H1 (cell line): ENCODE measurements at regions not wholly inside any gene's neighbourhood (a gene's known extent, or its start where the extent isn't known, plus 50 kb on each side); places are given as distances from the start of the nearest gene placed in this dataset.
"Not testable (repeated sequence)": the region's sequence is repeated elsewhere in the genome, so short reads cannot be mapped to it uniquely, and the experiment has no call there.

Experiments used
- CTCF ChIA-PET: fragments of 300-600 bp; sonication (Branson Sonifier 250); formaldehyde crosslinking; loops from one replicate; lab custom pipeline; 2021; ENCODE audit not compliant: partially characterized antibody; lab: Charles Lee
- POLR2A ChIA-PET: fragments of 300-600 bp; sonication (Branson Sonifier 250); formaldehyde crosslinking; loops from one replicate; lab custom pipeline; 2021; ENCODE audit warnings: inconsistent platforms; ENCODE audit not compliant: partially characterized antibody; lab: Charles Lee
- DNase-seq, 2 experiments: peaks; one replicate each; pipeline versions ENCODE4 v3.0.0 to v3.0.0-alpha.2; 2010 to 2022; ENCODE audit warnings: low spot score in 2 of 2, low read depth in 1 of 2, mixed read lengths in 1 of 2
- FAIRE-seq: peaks from 2 replicates; lab custom pipeline; 2011; peaks lifted over from hg19 to GRCh38; lab: Jason Lieb, UNC
- H2AFZ ChIP-seq: 2 replicates; pipeline ENCODE4 v1.8.1; 2012; ENCODE audit warnings: low read length, inconsistent platforms
- H2AK5ac ChIP-seq: 2 replicates; pipeline ENCODE4 v1.6.1; 2013; ENCODE audit warnings: low read depth, low read length
- H2BK120ac ChIP-seq: replicated peaks from 2 replicates; pipeline ENCODE3; 2013; ENCODE audit warnings: low read depth, low read length, inconsistent platforms
- H2BK12ac ChIP-seq: 2 replicates; pipeline ENCODE4 v1.6.1; 2013; ENCODE audit warnings: low read depth, low read length
- H2BK15ac ChIP-seq: 2 replicates; pipeline ENCODE4 v1.6.1; 2013; ENCODE audit warnings: low read length
- H2BK20ac ChIP-seq: 2 replicates; pipeline ENCODE4 v1.6.1; 2013; ENCODE audit warnings: low read length
- H2BK5ac ChIP-seq: 2 replicates; pipeline ENCODE4 v1.6.1; 2013; ENCODE audit warnings: low read depth, low read length
- H3K14ac ChIP-seq: 2 replicates; pipeline ENCODE4 v1.6.1; 2013; ENCODE audit warnings: inconsistent platforms; ENCODE audit not compliant: insufficient read length
- H3K18ac ChIP-seq: 2 replicates; pipeline ENCODE4 v1.6.1; 2013; ENCODE audit warnings: low read length; ENCODE audit errors: extremely low read depth
- H3K23ac ChIP-seq: 2 replicates; pipeline ENCODE4 v1.6.1; 2013; ENCODE audit warnings: inconsistent platforms; ENCODE audit not compliant: insufficient read length
- H3K23me2 ChIP-seq: 2 replicates; pipeline ENCODE4 v1.6.1; 2013; ENCODE audit warnings: low read depth, low read length
- H3K27ac ChIP-seq: 2 replicates; pipeline ENCODE4 v1.6.1; 2011; ENCODE audit warnings: low read depth, low read length, inconsistent platforms
- H3K27me3 ChIP-seq, 4 experiments: replicated peaks in 1 of 4; 1 replicate in 1 of 4; 2 replicates in 3 of 4; pipeline versions ENCODE4 v1.6.1 to v1.8.1; 2011 to 2013; ENCODE audit warnings: low read length in 3 of 4, mild to moderate bottlenecking in 3 of 4, inconsistent platforms in 2 of 4, mixed read lengths in 2 of 4, moderate library complexity in 1 of 4; ENCODE audit not compliant: control insufficient read depth in 3 of 4, insufficient read depth in 3 of 4; ENCODE audit errors: extremely low read depth in 1 of 4
- H3K36me3 ChIP-seq, 4 experiments: 2 replicates each; pipeline versions ENCODE4 v1.6.1 to v1.8.1; 2011 to 2013; ENCODE audit warnings: mild to moderate bottlenecking in 4 of 4, low read length in 3 of 4, moderate library complexity in 2 of 4, control low read depth in 1 of 4, inconsistent platforms in 1 of 4; ENCODE audit not compliant: insufficient read depth in 4 of 4, control insufficient read depth in 2 of 4
- H3K4ac ChIP-seq: replicated peaks from 2 replicates; pipeline ENCODE3; 2013; ENCODE audit warnings: low read length, low read depth, mixed read lengths, inconsistent platforms; ENCODE audit not compliant: insufficient read length
- H3K4me1 ChIP-seq, 4 experiments: replicated peaks in 1 of 4; 1 replicate in 1 of 4; 2 replicates in 3 of 4; pipeline versions ENCODE4 v1.6.1 to v1.8.1; 2011 to 2013; ENCODE audit warnings: low read length in 3 of 4, inconsistent platforms in 2 of 4, mixed read lengths in 1 of 4; ENCODE audit not compliant: insufficient read depth in 4 of 4, control insufficient read depth in 3 of 4
- H3K4me2 ChIP-seq, 2 experiments: 2 replicates each; pipeline versions ENCODE4 v1.6.1 to v1.8.1; 2011 to 2013; ENCODE audit warnings: low read depth in 2 of 2, low read length in 2 of 2, control low read depth in 1 of 2, inconsistent platforms in 1 of 2, mild to moderate bottlenecking in 1 of 2; ENCODE audit not compliant: insufficient read depth in 1 of 2
- H3K4me3 ChIP-seq, 4 experiments: fragments of 200-600, 300-600 bp in 1 of 4; sonication (generic), shearing (Covaris generic), sonication (Bioruptor Twin) in 1 of 4; 2 replicates each; pipeline versions ENCODE4 v1.5.1 to v1.8.1; 2011 to 2016; ENCODE audit warnings: low read length in 4 of 4, low read depth in 3 of 4, control low read depth in 2 of 4, inconsistent platforms in 2 of 4, mild to moderate bottlenecking in 2 of 4, mixed read lengths in 1 of 4, moderate library complexity in 1 of 4; ENCODE audit not compliant: insufficient read depth in 2 of 4; ENCODE audit errors: extremely low read depth in 1 of 4
- H3K56ac ChIP-seq: replicated peaks from 2 replicates; pipeline ENCODE3; 2013; ENCODE audit warnings: low read depth, mild to moderate bottlenecking, mixed read lengths, low read length, inconsistent platforms; ENCODE audit not compliant: insufficient read length
- H3K79me1 ChIP-seq: 2 replicates; pipeline ENCODE4 v1.6.1; 2013; ENCODE audit warnings: low read depth, low read length, control low read depth
- H3K79me2 ChIP-seq, 2 experiments: 2 replicates each; pipeline versions ENCODE4 v1.6.1 to v1.8.1; 2012 to 2013; ENCODE audit warnings: low read length in 2 of 2, mild to moderate bottlenecking in 2 of 2, inconsistent platforms in 1 of 2; ENCODE audit not compliant: insufficient read depth in 2 of 2, control insufficient read depth in 1 of 2
- H3K9ac ChIP-seq, 4 experiments: replicated peaks in 1 of 4; 1 replicate in 1 of 4; 2 replicates in 3 of 4; pipeline versions ENCODE4 v1.6.1 to v1.8.1; 2011 to 2013; ENCODE audit warnings: low read depth in 3 of 4, low read length in 3 of 4, control low read depth in 2 of 4, mild to moderate bottlenecking in 2 of 4, moderate library complexity in 2 of 4, inconsistent platforms in 1 of 4; ENCODE audit errors: extremely low read depth in 1 of 4
- H3K9me3 ChIP-seq, 2 experiments: 2 replicates each; pipeline versions ENCODE4 v1.6.1 to v1.8.1; 2012 to 2013; ENCODE audit warnings: mild to moderate bottlenecking in 2 of 2, moderate library complexity in 2 of 2, control low read depth in 1 of 2, inconsistent platforms in 1 of 2, low read depth in 1 of 2, low read length in 1 of 2, mixed read lengths in 1 of 2; ENCODE audit not compliant: insufficient read depth in 2 of 2
- H4K20me1 ChIP-seq, 2 experiments: replicated peaks in 1 of 2; 2 replicates each; pipeline versions ENCODE3 to v1.8.1; 2011 to 2013; ENCODE audit warnings: inconsistent platforms in 2 of 2, low read length in 2 of 2, mild to moderate bottlenecking in 1 of 2; ENCODE audit not compliant: insufficient read depth in 2 of 2, control insufficient read depth in 1 of 2
- H4K5ac ChIP-seq: 2 replicates; pipeline ENCODE4 v1.6.1; 2013; ENCODE audit warnings: low read length, low read depth, mixed read lengths, inconsistent platforms; ENCODE audit not compliant: insufficient read length
- H4K8ac ChIP-seq: 2 replicates; pipeline ENCODE4 v1.8.0; 2013; ENCODE audit warnings: mild to moderate bottlenecking, moderate library complexity, low read length, inconsistent platforms; ENCODE audit not compliant: insufficient read depth; ENCODE audit errors: extremely low read depth
- H4K91ac ChIP-seq: replicated peaks from 2 replicates; pipeline ENCODE3; 2013; ENCODE audit warnings: low read length, mixed read lengths, inconsistent platforms; ENCODE audit not compliant: insufficient read length
- RAD21 ChIP-seq, 2 experiments: IDR thresholded peaks in 1 of 2; conservative IDR thresholded peaks in 1 of 2; 2 replicates each; pipeline ENCODE4 v1.6.1; 2011; ENCODE audit warnings: low read depth in 2 of 2, low read length in 2 of 2, improper control_type of control experiment in 1 of 2, inconsistent platforms in 1 of 2, mild to moderate bottlenecking in 1 of 2, moderate library complexity in 1 of 2
- WGBS, 2 experiments: shearing (Covaris generic) in 1 of 2; methylation state at CpG; one replicate each; pipeline versions ENCODE4 v1.1.6 to v1.1.7; 2013 to 2015; ENCODE audit warnings: low lambda C conversion rate in 2 of 2, mixed read lengths in 2 of 2, inconsistent platforms in 1 of 2, low coverage in 1 of 2, missing lambda C conversion rate in 1 of 2; ENCODE audit not compliant: insufficient replicate concordance in 2 of 2, insufficient coverage in 1 of 2, insufficient read length in 1 of 2; ENCODE audit errors: extremely low coverage in 1 of 2, missing lambda C conversion rate in 1 of 2; 5-methylcytosine and 5-hydroxymethylcytosine counted together
- TF ChIP-seq, protein P1 (sequence below), 3 experiments: IDR thresholded peaks; 1 replicate in 2 of 3; 2 replicates in 1 of 3; pipeline versions ENCODE4 v1.5.1 to v1.6.1; 2011; ENCODE audit warnings: low read length in 3 of 3, mild to moderate bottlenecking in 3 of 3, inconsistent platforms in 2 of 3, low read depth in 1 of 3, moderate library complexity in 1 of 3; ENCODE audit not compliant: insufficient read depth in 1 of 3; ENCODE audit errors: control extremely low read depth in 1 of 3

DNA sequence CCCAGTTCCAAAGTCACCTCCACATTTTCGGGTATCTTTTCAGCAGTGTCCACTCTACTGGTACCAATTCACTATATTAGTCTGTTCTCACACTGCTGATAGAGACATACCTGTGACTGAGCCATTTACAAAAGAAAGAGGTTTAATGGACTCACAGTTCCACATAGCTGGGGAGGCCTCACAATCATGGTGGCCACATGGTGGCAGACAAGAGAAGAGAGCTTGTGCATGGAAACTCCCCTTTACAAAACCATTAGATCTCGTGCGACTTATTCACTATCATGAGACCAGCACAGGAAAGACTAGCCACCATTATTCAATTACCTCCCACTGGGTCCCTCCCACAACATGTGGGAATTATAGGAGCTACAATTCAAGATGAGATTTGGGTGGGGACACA is 335.7 kb upstream of the SLC7A11 start:
- not testable (repeated sequence) for DNase-seq, H2AK5ac ChIP-seq, H2BK5ac ChIP-seq, H2BK120ac ChIP-seq, H3K79me1 ChIP-seq, H2AFZ ChIP-seq, H3K56ac ChIP-seq, H4K20me1 ChIP-seq, H3K4me1 ChIP-seq, H3K4me3 ChIP-seq, H3K36me3 ChIP-seq, H3K14ac ChIP-seq, H3K9me3 ChIP-seq, H3K79me2 ChIP-seq, H3K18ac ChIP-seq, H3K4me2 ChIP-seq, H4K8ac ChIP-seq, H3K27ac ChIP-seq, H3K23ac ChIP-seq, H4K91ac ChIP-seq, H3K23me2 ChIP-seq, H4K5ac ChIP-seq, FAIRE-seq, H3K9ac ChIP-seq, H2BK15ac ChIP-seq, H3K4ac ChIP-seq, H3K27me3 ChIP-seq
- CTCF ChIA-PET: interaction anchor here (0.6 to 3.1 kb wide), 25 partner anchors 8 to 1643 kb away, joined by 3 to 29 read pairs (median 4); no protein-coding TSS in a partner anchor
- POLR2A ChIA-PET: interaction anchor here (2.4 kb wide), 1 partner anchor 336 kb away, joined by 9 read pairs; the partner anchor contains the start of gene SLC7A11
- Histone ChIP-seq H2BK20ac (0 out of 2 replicates have a peak overlapping the region, but pooled peaks have one; percentile 27), H2BK12ac (peak overlapping the region; percentile 71; the same call in 1 of the 2 replicates)
- peak; percentile 5 to 38; a peak in 2 of 4 replicates for TF ChIP-seq RAD21 (IDR thresholded peaks at IDR 0.05 in 1 of 2, conservative IDR thresholded peaks at IDR 0.05 in 1 of 2; ENCODE audit: low read depth in 2 of 2, low read length in 2 of 2)
- TF ChIP-seq, protein P1, sequence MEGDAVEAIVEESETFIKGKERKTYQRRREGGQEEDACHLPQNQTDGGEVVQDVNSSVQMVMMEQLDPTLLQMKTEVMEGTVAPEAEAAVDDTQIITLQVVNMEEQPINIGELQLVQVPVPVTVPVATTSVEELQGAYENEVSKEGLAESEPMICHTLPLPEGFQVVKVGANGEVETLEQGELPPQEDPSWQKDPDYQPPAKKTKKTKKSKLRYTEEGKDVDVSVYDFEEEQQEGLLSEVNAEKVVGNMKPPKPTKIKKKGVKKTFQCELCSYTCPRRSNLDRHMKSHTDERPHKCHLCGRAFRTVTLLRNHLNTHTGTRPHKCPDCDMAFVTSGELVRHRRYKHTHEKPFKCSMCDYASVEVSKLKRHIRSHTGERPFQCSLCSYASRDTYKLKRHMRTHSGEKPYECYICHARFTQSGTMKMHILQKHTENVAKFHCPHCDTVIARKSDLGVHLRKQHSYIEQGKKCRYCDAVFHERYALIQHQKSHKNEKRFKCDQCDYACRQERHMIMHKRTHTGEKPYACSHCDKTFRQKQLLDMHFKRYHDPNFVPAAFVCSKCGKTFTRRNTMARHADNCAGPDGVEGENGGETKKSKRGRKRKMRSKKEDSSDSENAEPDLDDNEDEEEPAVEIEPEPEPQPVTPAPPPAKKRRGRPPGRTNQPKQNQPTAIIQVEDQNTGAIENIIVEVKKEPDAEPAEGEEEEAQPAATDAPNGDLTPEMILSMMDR (IDR thresholded peaks at IDR 0.05; ENCODE audit: control extremely low read depth in 1 of 3, insufficient read depth in 1 of 3, low read depth in 1 of 3, low read length in 3 of 3): peak in 1 of 3 experiments; percentile 19; a peak in 1 of 4 replicates
- WGBS, 2 experiments: 96% methylated on average over 3 of the region's 3 CpGs; no CpG with 5 or more reads in 1 of the 2 experiments
